ENCODE measurements at regions not wholly inside any gene's neighbourhood (a gene's known extent, or its start where the extent isn't known, plus 50 kb on each side); places are given as distances from the start of the nearest gene placed in this dataset.

GRCh38 chr4:141957416-141957815 is 321.0 kb downstream of the IL15 start:
- Mint-ChIP-seq H3K4me3 (no peak overlapping the region), H3K36me3 (ENCODE audit: insufficient read depth in 1 of 3, low read depth in 3 of 3) (no peaks in the 10 kb centered on the region), H3K9me3 (no peaks in the 10 kb centered on the region), H3K4me1 (no peaks in the 10 kb centered on the region), H3K27me3 (ENCODE audit: low read depth) (no peaks in the 10 kb centered on the region), H3K27ac (no peak overlapping the region)
- H3K56ac ChIP-seq (ENCODE audit: insufficient read length, low read depth, low read length) = no peak overlapping the region
- H3K4me2 ChIP-seq (ENCODE audit: insufficient read depth, insufficient read length, low read length) = no peak overlapping the region
- no peak overlapping the region for H3K23ac ChIP-seq (ENCODE audit: insufficient read length, low read depth, low read length)
- no peaks in the 10 kb centered on the region for H4K20me1 ChIP-seq (ENCODE audit: control insufficient read depth, insufficient read depth, insufficient read length)
- H2AK5ac ChIP-seq (ENCODE audit: insufficient read length, low read length) = no peak overlapping the region
- no peak overlapping the region for H4K91ac ChIP-seq (ENCODE audit: insufficient read length, low read depth, low read length)
- no CpG with 5 or more reads among the region's 4 CpGs for WGBS (ENCODE audit: extremely low coverage, insufficient read length, low lambda C conversion rate)
- no peak overlapping the region for H2BK5ac ChIP-seq (ENCODE audit: insufficient read length, low read length)
- H2BK20ac ChIP-seq (ENCODE audit: low read depth, low read length, poor library complexity, severe bottlenecking) = no peak overlapping the region
- H3K4ac ChIP-seq (ENCODE audit: low read depth, low read length) = no peak overlapping the region
- H3K4me1 ChIP-seq (ENCODE audit: insufficient read depth, low read length) = no peaks in the 10 kb centered on the region
- H2BK15ac ChIP-seq (ENCODE audit: low read depth, low read length) = no peak overlapping the region
- no peaks in the 10 kb centered on the region for H3K79me1 ChIP-seq (ENCODE audit: insufficient read depth, low read depth, low read length, poor library complexity, severe bottlenecking)
- no peak overlapping the region for H2BK120ac ChIP-seq (ENCODE audit: low read depth, low read length, poor library complexity, severe bottlenecking)
- no peak overlapping the region for H3K9ac ChIP-seq (ENCODE audit: extremely low read depth, insufficient read length, low read length)
- no peak overlapping the region for H4K8ac ChIP-seq (replicated peaks; ENCODE audit: insufficient read length, low read depth, low read length)
- H3K18ac ChIP-seq (ENCODE audit: insufficient read length, low read depth, low read length) = no peak overlapping the region
- H2BK12ac ChIP-seq (ENCODE audit: insufficient read length, low read depth, low read length) = no peak overlapping the region
- H3K9me3 ChIP-seq (ENCODE audit: control insufficient read depth, low read depth, low read length) = no peaks in the 10 kb centered on the region
- no peak for TF ChIP-seq CTCF (conservative IDR thresholded peaks at IDR 0.05)
- H3K27me3 ChIP-seq (ENCODE audit: insufficient read depth, low read length) = no peaks in the 10 kb centered on the region
- no peak overlapping the region for H3K27ac ChIP-seq (ENCODE audit: insufficient read length, low read depth, low read length)
- no peak for DNase-seq
- no peaks in the 10 kb centered on the region for H3K79me2 ChIP-seq (ENCODE audit: insufficient read depth, low read length)
- H3T11ph ChIP-seq (ENCODE audit: low read length) = no peak overlapping the region
- H3K23me2 ChIP-seq (ENCODE audit: insufficient read length, low read depth, low read length, poor library complexity, severe bottlenecking) = no peaks in the 10 kb centered on the region
- H2AFZ ChIP-seq (ENCODE audit: low read length) = no peak overlapping the region
- no peak overlapping the region for H4K5ac ChIP-seq (ENCODE audit: insufficient read length, low read depth, low read length)
- H3K14ac ChIP-seq (ENCODE audit: insufficient read depth, low read length) = no peak overlapping the region

Measured in H9 (cell line).